Endodermal cell (in vitro differentiated cells): ENCODE measurements at regions not wholly inside any gene's neighbourhood (a gene's known extent, or its start where the extent isn't known, plus 50 kb on each side); places are given as distances from the start of the nearest gene placed in this dataset.

Experiments
- DNase-seq: peaks from one replicate; pipeline ENCODE4 v3.0.0-alpha.2; 2017
- H3K27ac ChIP-seq: 2 replicates; pipeline ENCODE4 v1.5.1; 2013; ENCODE audit warnings: mild to moderate bottlenecking, low read depth, low read length, moderate library complexity
- H3K27me3 ChIP-seq: 2 replicates; pipeline ENCODE4 v1.6.1; 2013; ENCODE audit warnings: mild to moderate bottlenecking, low read length, moderate library complexity; ENCODE audit not compliant: insufficient read depth, control insufficient read depth, poor library complexity, severe bottlenecking
- H3K36me3 ChIP-seq: 2 replicates; pipeline ENCODE4 v1.7.0; 2013; ENCODE audit warnings: mild to moderate bottlenecking, low read length, moderate library complexity; ENCODE audit not compliant: control insufficient read depth, insufficient read depth
- H3K4me1 ChIP-seq: one replicate; pipeline ENCODE4 v1.7.0; 2013; ENCODE audit warnings: low read length; ENCODE audit not compliant: control insufficient read depth, insufficient read depth
- H3K4me3 ChIP-seq: 2 replicates; pipeline ENCODE4 v1.5.1; 2013; ENCODE audit warnings: mild to moderate bottlenecking, low read length, moderate library complexity
- H3K9ac ChIP-seq: 2 replicates; pipeline ENCODE4 v1.6.1; 2013; ENCODE audit warnings: mild to moderate bottlenecking, low read length, moderate library complexity; ENCODE audit not compliant: poor library complexity, severe bottlenecking; ENCODE audit errors: extremely low read depth
- H3K9me3 ChIP-seq: 2 replicates; pipeline ENCODE4 v1.6.1; 2013; ENCODE audit warnings: mild to moderate bottlenecking, low read length, moderate library complexity; ENCODE audit not compliant: control insufficient read depth
- H3K27ac Mint-ChIP-seq: 2 replicates; pipeline ENCODE4 v1.8.0; 2020; ENCODE audit warnings: mixed read lengths
- H3K27me3 Mint-ChIP-seq: 2 replicates; pipeline ENCODE4 v1.8.0; 2021; ENCODE audit warnings: mild to moderate bottlenecking, mixed read lengths; ENCODE audit not compliant: insufficient read depth
- H3K36me3 Mint-ChIP-seq: 2 replicates; pipeline ENCODE4 v1.8.0; 2020; ENCODE audit warnings: low read depth, mixed read lengths
- H3K4me1 Mint-ChIP-seq: 2 replicates; pipeline ENCODE4 v1.8.0; 2020; ENCODE audit warnings: mixed read lengths
- H3K4me3 Mint-ChIP-seq: 2 replicates; pipeline ENCODE4 v1.8.0; 2020; ENCODE audit warnings: mild to moderate bottlenecking, moderate library complexity, mixed read lengths
- H3K9me3 Mint-ChIP-seq: 2 replicates; pipeline ENCODE4 v1.8.0; 2020; ENCODE audit warnings: mild to moderate bottlenecking, mixed read lengths
- CTCF ChIP-seq: fragments of 200-600 bp; sonication (generic); conservative IDR thresholded peaks from 2 replicates; pipeline ENCODE4 v1.5.0; 2021; ENCODE audit warnings: antibody characterized with exemption, mild to moderate bottlenecking
- WGBS, 2 experiments: methylation state at CpG; one replicate each; pipeline versions ENCODE4 v1.1.5 to v1.1.7; 2013; ENCODE audit warnings: missing lambda C conversion rate in 2 of 2, mixed read lengths in 1 of 2; ENCODE audit not compliant: insufficient coverage in 1 of 2, insufficient read length in 1 of 2; 5-methylcytosine and 5-hydroxymethylcytosine counted together

GRCh38 chr5:135253601-135254178 lies 145.3 kb downstream of the MACROH2A1 start:
- H3K27me3 ChIP-seq: no peaks in the 10 kb centered on the region
- peak; percentile 14 for DNase-seq
- H3K4me3 Mint-ChIP-seq: no peak overlapping the region
- no peak overlapping the region for H3K27ac ChIP-seq
- 91 to 94% methylated on average over 5 to 8 of the region's 8 CpGs for WGBS, 2 experiments
- H3K9me3 Mint-ChIP-seq: no peaks in the 10 kb centered on the region
- H3K36me3 ChIP-seq: no peaks in the 10 kb centered on the region
- H3K9me3 ChIP-seq: no peaks in the 10 kb centered on the region
- H3K27me3 Mint-ChIP-seq: peaks cover 11% of the 10 kb centered on the region
- no peak overlapping the region for H3K27ac Mint-ChIP-seq
- peaks cover 22% of the 10 kb centered on the region for H3K4me1 Mint-ChIP-seq
- H3K4me3 ChIP-seq: peak overlapping the region; percentile 2
- H3K36me3 Mint-ChIP-seq: no peaks in the 10 kb centered on the region
- TF ChIP-seq CTCF: no peak
- peaks cover 16% of the 10 kb centered on the region for H3K4me1 ChIP-seq
- H3K9ac ChIP-seq: no peak overlapping the region

GRCh38 chr5:135251093-135251492 lies 147.9 kb downstream of the MACROH2A1 start:
- H3K27ac ChIP-seq: no peak overlapping the region
- peaks cover 16% of the 10 kb centered on the region for H3K27me3 Mint-ChIP-seq

GRCh38 chr5:135250671-135251070 lies 148.4 kb downstream of the MACROH2A1 start:
- Mint-ChIP-seq H3K4me3 (no peak overlapping the region), H3K9me3 (no peaks in the 10 kb centered on the region), H3K36me3 (no peaks in the 10 kb centered on the region), H3K4me1 (peaks cover 43% of the 10 kb centered on the region), H3K27me3 (peaks cover 19% of the 10 kb centered on the region), H3K27ac (no peak overlapping the region)
- Histone ChIP-seq H3K4me3 (no peak overlapping the region), H3K36me3 (no peaks in the 10 kb centered on the region), H3K4me1 (peaks cover 29% of the 10 kb centered on the region), H3K9me3 (no peaks in the 10 kb centered on the region), H3K9ac (no peak overlapping the region), H3K27ac (no peak overlapping the region), H3K27me3 (no peaks in the 10 kb centered on the region)
- 95 to 100% methylated on average over 2 to 4 of the region's 4 CpGs for WGBS, 2 experiments
- no peak for TF ChIP-seq CTCF
- DNase-seq: no peak

More at GRCh38 chr5:135251093-135251492, 147.9 kb downstream of the MACROH2A1 start:
- H3K36me3 Mint-ChIP-seq: no peaks in the 10 kb centered on the region
- 92 to 94% methylated on average over 5 to 8 of the region's 8 CpGs for WGBS, 2 experiments
- Histone ChIP-seq H3K4me1 (peaks cover 30% of the 10 kb centered on the region), H3K36me3 (no peaks in the 10 kb centered on the region), H3K4me3 (no peak overlapping the region), H3K9ac (no peak overlapping the region), H3K27me3 (no peaks in the 10 kb centered on the region), H3K9me3 (no peaks in the 10 kb centered on the region)
- H3K27ac Mint-ChIP-seq: no peak overlapping the region
- no peak overlapping the region for H3K4me3 Mint-ChIP-seq
- H3K4me1 Mint-ChIP-seq: peaks cover 41% of the 10 kb centered on the region
- DNase-seq: peak; percentile 11
- no peak for TF ChIP-seq CTCF
- no peaks in the 10 kb centered on the region for H3K9me3 Mint-ChIP-seq
